Activated B cell treated with CpG ODN at 0.5 μM for 24 hours (primary cell): ENCODE measurements at regions not wholly inside any gene's neighbourhood (a gene's known extent, or its start where the extent isn't known, plus 50 kb on each side); places are given as distances from the start of the nearest gene placed in this dataset.

ENCODE experiments used
- ATAC-seq: fragments of 200-7000 bp; cut with Tn5 transposase; one replicate; pipeline ENCODE4 v1.10.0; 2021; ENCODE audit warnings: low read depth, mild to moderate bottlenecking, moderate library complexity
- CTCF ChIA-PET: fragments of 350-600 bp; sonication (Branson Sonifier 250); formaldehyde crosslinking; loops from one replicate; lab custom pipeline; 2021; ENCODE audit warnings: antibody characterized with exemption; lab: Charles Lee
- POLR2A ChIA-PET: fragments of 350-600 bp; sonication (Branson Sonifier 250); formaldehyde crosslinking; loops from one replicate; lab custom pipeline; 2021; ENCODE audit warnings: antibody characterized with exemption; lab: Charles Lee
- DNase-seq: peaks from one replicate; pipeline ENCODE4 v3.0.0; 2022
- H3K27ac Mint-ChIP-seq: one replicate; pipeline ENCODE4 v1.8.0; 2020; ENCODE audit warnings: mixed read lengths
- H3K27me3 Mint-ChIP-seq: one replicate; pipeline ENCODE4 v1.8.0; 2021; ENCODE audit warnings: mixed read lengths
- H3K36me3 Mint-ChIP-seq: one replicate; pipeline ENCODE4 v1.8.0; 2021; ENCODE audit warnings: low read depth, mixed read lengths
- H3K4me1 Mint-ChIP-seq: one replicate; pipeline ENCODE4 v1.8.0; 2021; ENCODE audit warnings: mixed read lengths
- H3K4me3 Mint-ChIP-seq: one replicate; pipeline ENCODE4 v1.8.0; 2020; ENCODE audit warnings: mild to moderate bottlenecking, mixed read lengths
- H3K9me3 Mint-ChIP-seq: one replicate; pipeline ENCODE4 v1.8.0; 2020; ENCODE audit warnings: mixed read lengths
- CTCF ChIP-seq: fragments of 200-600 bp; IDR thresholded peaks from one replicate; pipeline ENCODE4 v1.8.0; 2022; ENCODE audit warnings: antibody characterized with exemption, mild to moderate bottlenecking
- intact Hi-C: fragments of 100-400 bp; cut with micrococcal nuclease; formaldehyde crosslinking; loops from one replicate; pipeline ENCODE4 v1.15.1; 2024

- Mint-ChIP-seq H3K4me3 (no peak overlapping the region), H3K27me3 (peaks cover 5% of the 10 kb centered on the region), H3K27ac (no peak overlapping the region), H3K36me3 (no peaks in the 10 kb centered on the region), H3K4me1 (no peaks in the 10 kb centered on the region), H3K9me3 (no peaks in the 10 kb centered on the region)
- no peak for ATAC-seq
- intact Hi-C loops, result no loop called here
- TF ChIP-seq CTCF, result no peak
- CTCF ChIA-PET, result no interaction called here
- DNase-seq, result no peak
- POLR2A ChIA-PET, result no interaction called here
These were observed 261.3 kb downstream of the COX7C start for GRCh38 chr5:86879086-86879485.

- CTCF ChIA-PET, result interaction anchor here (0.6 to 0.9 kb wide), 3 partner anchors 11 to 133 kb away, joined by 3 to 4 read pairs (median 3); no protein-coding TSS in a partner anchor
These were observed 262.6 kb downstream of the COX7C start for GRCh38 chr5:86880344-86880743.

GRCh38 chr5:86880785-86881492, 263.2 kb downstream of the COX7C start:
- H3K36me3 Mint-ChIP-seq, result no peaks in the 10 kb centered on the region
- ATAC-seq (peak; percentile 60), DNase-seq (no peak)
- H3K27ac Mint-ChIP-seq, result no peak overlapping the region
- H3K4me3 Mint-ChIP-seq, result no peak overlapping the region
- peaks cover 2% of the 10 kb centered on the region for H3K27me3 Mint-ChIP-seq
- CTCF ChIA-PET, result interaction anchor here (0.6 to 0.9 kb wide), 3 partner anchors 12 to 133 kb away, joined by 3 to 4 read pairs (median 3); no protein-coding TSS in a partner anchor
- H3K4me1 Mint-ChIP-seq, result no peaks in the 10 kb centered on the region
- POLR2A ChIA-PET, result no interaction called here
- intact Hi-C loops, result loop anchor here (1.0 to 2.0 kb wide), 3 partner anchors 132 to 1810 kb away; no protein-coding TSS in a partner anchor
- TF ChIP-seq CTCF, result no peak
- no peaks in the 10 kb centered on the region for H3K9me3 Mint-ChIP-seq

More at GRCh38 chr5:86880344-86880743, 262.6 kb downstream of the COX7C start:
- no peak overlapping the region for H3K27ac Mint-ChIP-seq
- H3K4me1 Mint-ChIP-seq, result no peaks in the 10 kb centered on the region
- DNase-seq (no peak), ATAC-seq (no peak)
- peaks cover 2% of the 10 kb centered on the region for H3K27me3 Mint-ChIP-seq
- no peaks in the 10 kb centered on the region for H3K36me3 Mint-ChIP-seq
- no peak for TF ChIP-seq CTCF
- intact Hi-C loops, result loop anchor here (1.0 to 2.0 kb wide), 3 partner anchors 133 to 1810 kb away; no protein-coding TSS in a partner anchor
- POLR2A ChIA-PET, result no interaction called here
- H3K4me3 Mint-ChIP-seq, result no peak overlapping the region
- no peaks in the 10 kb centered on the region for H3K9me3 Mint-ChIP-seq

- intact Hi-C loops, result loop anchor here (2.0 kb wide), 1 partner anchor 1809 kb away; no protein-coding TSS in a partner anchor
- TF ChIP-seq CTCF, result no peak
- Mint-ChIP-seq H3K36me3 (no peaks in the 10 kb centered on the region), H3K9me3 (no peaks in the 10 kb centered on the region), H3K27me3 (no peaks in the 10 kb centered on the region), H3K4me3 (no peak overlapping the region), H3K27ac (no peak overlapping the region), H3K4me1 (no peaks in the 10 kb centered on the region)
- ChIA-PET CTCF (no interaction called here), POLR2A (no interaction called here)
- ATAC-seq, result no peak
- no peak for DNase-seq
These were observed 263.9 kb downstream of the COX7C start for GRCh38 chr5:86881493-86882090.

GRCh38 chr5:86884608-86885007, 266.9 kb downstream of the COX7C start:
- CTCF ChIA-PET, result no interaction called here
- no peak overlapping the region for H3K4me3 Mint-ChIP-seq
- POLR2A ChIA-PET, result no interaction called here
- H3K27me3 Mint-ChIP-seq, result peaks cover 2% of the 10 kb centered on the region
- no peaks in the 10 kb centered on the region for H3K36me3 Mint-ChIP-seq
- intact Hi-C loops, result no loop called here
- H3K9me3 Mint-ChIP-seq, result no peaks in the 10 kb centered on the region
- ATAC-seq (no peak), DNase-seq (no peak)
- H3K4me1 Mint-ChIP-seq, result no peaks in the 10 kb centered on the region
- no peak overlapping the region for H3K27ac Mint-ChIP-seq
- no peak for TF ChIP-seq CTCF
